ENCODE measurements at regions not wholly inside any gene's neighbourhood (a gene's known extent, or its start where the extent isn't known, plus 50 kb on each side); places are given as distances from the start of the nearest gene placed in this dataset.

DNA sequence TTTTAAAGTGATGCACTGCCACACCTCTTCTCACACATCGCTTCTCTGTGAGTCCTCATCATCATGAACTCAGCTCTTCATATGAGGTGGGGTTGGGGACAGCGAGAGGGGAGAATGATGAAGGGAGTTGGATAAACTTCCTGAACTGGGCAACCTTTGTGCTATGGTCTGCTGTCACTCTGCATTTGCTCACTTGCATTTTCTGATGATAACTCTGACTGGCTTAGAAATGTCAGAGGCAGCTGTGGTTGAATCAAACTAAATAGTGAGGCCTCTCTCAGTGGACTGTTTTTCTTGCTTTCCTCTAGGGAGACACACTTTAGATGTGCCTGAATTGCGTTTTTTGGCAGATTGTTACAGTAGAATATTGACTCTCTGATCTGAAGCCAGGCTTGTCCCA is 55.2 kb upstream of the NFKBIA start:
- Histone ChIP-seq H3K36me3 (ENCODE audit: insufficient read depth, low read length) (no peaks in the 10 kb centered on the region), H4K20me1 (ENCODE audit: insufficient read depth) (no peaks in the 10 kb centered on the region), H3K4me2 (ENCODE audit: low read length) (no peak overlapping the region), H3K4me3 (ENCODE audit: low read length) (no peak overlapping the region), H3K27me3 (ENCODE audit: insufficient read depth, low read depth, low read length) (no peaks in the 10 kb centered on the region), H3K9ac (ENCODE audit: low read length) (no peak overlapping the region), H2AFZ (ENCODE audit: low read depth, low read length) (no peak overlapping the region), H3F3A (ENCODE audit: insufficient read depth, low read length, poor library complexity, severe bottlenecking) (no peaks in the 10 kb centered on the region), H3K9me3 (ENCODE audit: low read length) (no peaks in the 10 kb centered on the region), H3K27ac (ENCODE audit: low read length) (no peak overlapping the region), H3K9me2 (ENCODE audit: insufficient read depth, low read length) (no peaks in the 10 kb centered on the region), H3K79me2 (replicated peaks; ENCODE audit: insufficient read depth, low read length) (no peaks in the 10 kb centered on the region)
- TF ChIP-seq TAF1 (IDR thresholded peaks at IDR 0.05; ENCODE audit: low read depth): no peak
- no peak for TF ChIP-seq POLR2AphosphoS5 (IDR thresholded peaks at IDR 0.05)
- TF ChIP-seq EP300 (conservative IDR thresholded peaks at IDR 0.05; ENCODE audit: poor library complexity, severe bottlenecking): no peak

DNA sequence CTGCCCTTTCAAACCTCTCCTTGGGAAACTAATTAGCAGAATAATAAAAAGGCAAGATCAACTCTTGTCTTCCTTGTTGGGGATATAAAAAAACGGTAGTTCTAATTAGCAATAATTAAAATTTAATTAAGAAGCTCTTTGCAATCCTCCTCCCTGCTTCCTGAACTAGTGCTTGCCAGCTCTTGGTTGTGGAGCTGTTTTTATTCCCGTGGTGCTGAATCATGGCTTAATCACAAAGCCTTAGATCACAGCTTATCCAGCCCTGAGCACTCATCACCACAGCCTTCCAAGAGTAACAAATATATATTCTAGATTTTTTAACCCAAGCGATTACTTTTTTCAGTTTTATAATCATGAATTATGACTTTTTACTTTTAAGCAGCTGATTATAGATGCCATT is 63.2 kb upstream of the INSM2 start:
- Histone ChIP-seq H3K4me2 (ENCODE audit: low read length) (no peak overlapping the region), H4K20me1 (ENCODE audit: insufficient read depth) (no peaks in the 10 kb centered on the region), H3K27ac (ENCODE audit: low read length) (no peak overlapping the region), H3K9ac (ENCODE audit: low read length) (no peak overlapping the region), H2AFZ (ENCODE audit: low read depth, low read length) (no peak overlapping the region), H3F3A (ENCODE audit: insufficient read depth, low read length, poor library complexity, severe bottlenecking) (no peaks in the 10 kb centered on the region), H3K79me2 (replicated peaks; ENCODE audit: insufficient read depth, low read length) (no peaks in the 10 kb centered on the region), H3K9me2 (ENCODE audit: insufficient read depth, low read length) (no peaks in the 10 kb centered on the region), H3K9me3 (ENCODE audit: low read length) (peaks cover 3% of the 10 kb centered on the region), H3K27me3 (ENCODE audit: insufficient read depth, low read depth, low read length) (no peaks in the 10 kb centered on the region), H3K36me3 (ENCODE audit: insufficient read depth, low read length) (no peaks in the 10 kb centered on the region), H3K4me3 (ENCODE audit: low read length) (no peak overlapping the region)
- TF ChIP-seq, protein P1, sequence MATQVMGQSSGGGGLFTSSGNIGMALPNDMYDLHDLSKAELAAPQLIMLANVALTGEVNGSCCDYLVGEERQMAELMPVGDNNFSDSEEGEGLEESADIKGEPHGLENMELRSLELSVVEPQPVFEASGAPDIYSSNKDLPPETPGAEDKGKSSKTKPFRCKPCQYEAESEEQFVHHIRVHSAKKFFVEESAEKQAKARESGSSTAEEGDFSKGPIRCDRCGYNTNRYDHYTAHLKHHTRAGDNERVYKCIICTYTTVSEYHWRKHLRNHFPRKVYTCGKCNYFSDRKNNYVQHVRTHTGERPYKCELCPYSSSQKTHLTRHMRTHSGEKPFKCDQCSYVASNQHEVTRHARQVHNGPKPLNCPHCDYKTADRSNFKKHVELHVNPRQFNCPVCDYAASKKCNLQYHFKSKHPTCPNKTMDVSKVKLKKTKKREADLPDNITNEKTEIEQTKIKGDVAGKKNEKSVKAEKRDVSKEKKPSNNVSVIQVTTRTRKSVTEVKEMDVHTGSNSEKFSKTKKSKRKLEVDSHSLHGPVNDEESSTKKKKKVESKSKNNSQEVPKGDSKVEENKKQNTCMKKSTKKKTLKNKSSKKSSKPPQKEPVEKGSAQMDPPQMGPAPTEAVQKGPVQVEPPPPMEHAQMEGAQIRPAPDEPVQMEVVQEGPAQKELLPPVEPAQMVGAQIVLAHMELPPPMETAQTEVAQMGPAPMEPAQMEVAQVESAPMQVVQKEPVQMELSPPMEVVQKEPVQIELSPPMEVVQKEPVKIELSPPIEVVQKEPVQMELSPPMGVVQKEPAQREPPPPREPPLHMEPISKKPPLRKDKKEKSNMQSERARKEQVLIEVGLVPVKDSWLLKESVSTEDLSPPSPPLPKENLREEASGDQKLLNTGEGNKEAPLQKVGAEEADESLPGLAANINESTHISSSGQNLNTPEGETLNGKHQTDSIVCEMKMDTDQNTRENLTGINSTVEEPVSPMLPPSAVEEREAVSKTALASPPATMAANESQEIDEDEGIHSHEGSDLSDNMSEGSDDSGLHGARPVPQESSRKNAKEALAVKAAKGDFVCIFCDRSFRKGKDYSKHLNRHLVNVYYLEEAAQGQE (IDR thresholded peaks at IDR 0.05; ENCODE audit: borderline replicate concordance): peak; percentile 18
- TF ChIP-seq POLR2AphosphoS5 (IDR thresholded peaks at IDR 0.05): no peak

DNA sequence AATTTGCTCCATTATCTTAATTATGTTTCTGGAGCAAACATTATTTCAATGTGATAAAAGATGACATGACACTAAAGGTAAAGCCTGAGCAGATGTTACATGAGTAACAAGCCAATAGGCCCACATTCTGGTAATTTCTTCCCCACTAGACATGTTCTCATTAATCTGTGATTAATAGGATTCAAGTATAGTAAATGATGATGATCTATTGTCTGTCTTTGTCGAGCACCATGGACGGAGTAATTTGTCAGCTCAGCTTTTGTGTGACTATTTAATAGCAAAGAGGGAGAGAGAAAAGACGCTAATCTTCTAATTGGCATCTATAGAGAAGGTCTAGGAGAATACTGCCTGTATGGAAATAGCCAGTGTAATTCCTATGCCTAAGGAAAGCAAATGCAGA is 62.2 kb upstream of the INSM2 start:
- Histone ChIP-seq H2AFZ (ENCODE audit: low read depth, low read length) (no peak overlapping the region), H3K4me3 (ENCODE audit: low read length) (no peak overlapping the region), H3K4me2 (ENCODE audit: low read length) (no peak overlapping the region), H3K9me2 (ENCODE audit: insufficient read depth, low read length) (no peaks in the 10 kb centered on the region), H3K9ac (ENCODE audit: low read length) (no peak overlapping the region), H4K20me1 (ENCODE audit: insufficient read depth) (no peaks in the 10 kb centered on the region), H3K36me3 (ENCODE audit: insufficient read depth, low read length) (no peaks in the 10 kb centered on the region), H3K27me3 (ENCODE audit: insufficient read depth, low read depth, low read length) (no peaks in the 10 kb centered on the region), H3K9me3 (ENCODE audit: low read length) (no peaks in the 10 kb centered on the region), H3F3A (ENCODE audit: insufficient read depth, low read length, poor library complexity, severe bottlenecking) (no peaks in the 10 kb centered on the region), H3K27ac (ENCODE audit: low read length) (no peak overlapping the region), H3K79me2 (replicated peaks; ENCODE audit: insufficient read depth, low read length) (no peaks in the 10 kb centered on the region)
- TF ChIP-seq RAD21 (conservative IDR thresholded peaks at IDR 0.05) (no peak), TAF1 (IDR thresholded peaks at IDR 0.05; ENCODE audit: low read depth) (no peak), POLR2AphosphoS5 (IDR thresholded peaks at IDR 0.05) (no peak), SMC3 (conservative IDR thresholded peaks at IDR 0.05; ENCODE audit: poor library complexity) (no peak), EP300 (conservative IDR thresholded peaks at IDR 0.05; ENCODE audit: poor library complexity, severe bottlenecking) (no peak), MXI1 (conservative IDR thresholded peaks at IDR 0.05; ENCODE audit: poor library complexity, severe bottlenecking) (no peak), EZH2 (IDR thresholded peaks at IDR 0.05; ENCODE audit: borderline replicate concordance, insufficient read depth, low read length, poor library complexity, severe bottlenecking) (no peak)
- TF ChIP-seq, protein P2, sequence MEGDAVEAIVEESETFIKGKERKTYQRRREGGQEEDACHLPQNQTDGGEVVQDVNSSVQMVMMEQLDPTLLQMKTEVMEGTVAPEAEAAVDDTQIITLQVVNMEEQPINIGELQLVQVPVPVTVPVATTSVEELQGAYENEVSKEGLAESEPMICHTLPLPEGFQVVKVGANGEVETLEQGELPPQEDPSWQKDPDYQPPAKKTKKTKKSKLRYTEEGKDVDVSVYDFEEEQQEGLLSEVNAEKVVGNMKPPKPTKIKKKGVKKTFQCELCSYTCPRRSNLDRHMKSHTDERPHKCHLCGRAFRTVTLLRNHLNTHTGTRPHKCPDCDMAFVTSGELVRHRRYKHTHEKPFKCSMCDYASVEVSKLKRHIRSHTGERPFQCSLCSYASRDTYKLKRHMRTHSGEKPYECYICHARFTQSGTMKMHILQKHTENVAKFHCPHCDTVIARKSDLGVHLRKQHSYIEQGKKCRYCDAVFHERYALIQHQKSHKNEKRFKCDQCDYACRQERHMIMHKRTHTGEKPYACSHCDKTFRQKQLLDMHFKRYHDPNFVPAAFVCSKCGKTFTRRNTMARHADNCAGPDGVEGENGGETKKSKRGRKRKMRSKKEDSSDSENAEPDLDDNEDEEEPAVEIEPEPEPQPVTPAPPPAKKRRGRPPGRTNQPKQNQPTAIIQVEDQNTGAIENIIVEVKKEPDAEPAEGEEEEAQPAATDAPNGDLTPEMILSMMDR (IDR thresholded peaks at IDR 0.05; ENCODE audit: poor library complexity, severe bottlenecking): no peak
- TF ChIP-seq, protein P1 (IDR thresholded peaks at IDR 0.05; ENCODE audit: borderline replicate concordance): no peak

All from neural cell (in vitro differentiated cells).